K562 (cell line): ENCODE measurements at regions not wholly inside any gene's neighbourhood (a gene's known extent, or its start where the extent isn't known, plus 50 kb on each side); places are given as distances from the start of the nearest gene placed in this dataset.

ENCODE experiments used
- ATAC-seq: fragments of 200-7000 bp; cut with Tn5 transposase; 3 replicates; pipeline ENCODE4 v1.9.1; 2020; ENCODE audit warnings: moderate library complexity
- BruUV-seq: library from RNA; stranded (reverse); fragments of 400-500 nt; replicated peaks from 2 replicates; lab custom pipeline; 2021; lab: Mats Ljungman, UMichigan
- CTCF ChIA-PET: fragments of 300-600 bp; formaldehyde crosslinking; extraction: SDS; loops from one replicate; lab custom pipeline; 2021; ENCODE audit warnings: low intra/inter-chr PET ratio; lab: Yijun Ruan, JAX
- POLR2A ChIA-PET: fragments of 300-600, 350-650 bp; sonication (Branson Sonifier 250); formaldehyde crosslinking; extraction: SDS; loops from one replicate; lab custom pipeline; 2021; ENCODE audit warnings: antibody characterized with exemption, inconsistent platforms; lab: Yijun Ruan, JAX
- DNase-seq, 4 experiments: peaks; one replicate each; pipeline versions ENCODE4 v3.0.0 to v3.0.0-alpha.2; 2011 to 2018; ENCODE audit warnings: low spot score in 3 of 4, mixed read lengths in 3 of 4; ENCODE audit errors: extremely low read depth in 1 of 4
- FAIRE-seq: peaks from 2 replicates; lab custom pipeline; 2011; peaks lifted over from hg19 to GRCh38; lab: Jason Lieb, UNC
- H2AFZ ChIP-seq: 2 replicates; pipeline ENCODE4 v1.6.0; 2011; ENCODE audit warnings: low read depth, low read length, control low read depth, inconsistent platforms
- H3K27ac ChIP-seq: fragments of 200-600 bp; 3 replicates; pipeline ENCODE4 v1.8.0; 2011; ENCODE audit warnings: low read depth, mild to moderate bottlenecking, control low read depth, inconsistent platforms, low read length, moderate library complexity, mixed read lengths; ENCODE audit errors: extremely low read depth
- H3K27me3 ChIP-seq, 2 experiments: fragments of 300-600 bp in 1 of 2; 2 replicates in 1 of 2; 3 replicates in 1 of 2; pipeline versions ENCODE4 v1.6.0 to v1.8.0; 2011; ENCODE audit warnings: inconsistent platforms in 2 of 2, low read length in 2 of 2, mild to moderate bottlenecking in 1 of 2, mixed read lengths in 1 of 2, moderate library complexity in 1 of 2; ENCODE audit not compliant: control insufficient read depth in 2 of 2, insufficient read depth in 2 of 2
- H3K36me3 ChIP-seq: fragments of 300-600 bp; 3 replicates; pipeline ENCODE4 v1.8.0; 2011; ENCODE audit warnings: mild to moderate bottlenecking, low read length, inconsistent platforms; ENCODE audit not compliant: control insufficient read depth, insufficient read depth
- H3K4me1 ChIP-seq, 2 experiments: fragments of 200-600 bp in 1 of 2; replicated peaks in 1 of 2; 2 replicates in 1 of 2; 3 replicates in 1 of 2; pipeline versions ENCODE4 v1.5.1 to v1.8.0; 2011; ENCODE audit warnings: inconsistent platforms in 2 of 2, low read length in 2 of 2, mild to moderate bottlenecking in 1 of 2, mixed read lengths in 1 of 2, moderate library complexity in 1 of 2; ENCODE audit not compliant: control insufficient read depth in 2 of 2, insufficient read depth in 2 of 2
- H3K4me2 ChIP-seq: 2 replicates; pipeline ENCODE4 v1.6.1; 2011; ENCODE audit warnings: low read length, control low read depth, inconsistent platforms, mixed read lengths; ENCODE audit not compliant: insufficient read depth
- H3K4me3 ChIP-seq: fragments of 200-600 bp; sonication (generic), shearing (Covaris generic); 2 replicates; pipeline ENCODE4 v1.5.1; 2016; ENCODE audit warnings: control low read depth, inconsistent platforms
- H3K79me2 ChIP-seq: fragments of 200-600 bp; 3 replicates; pipeline ENCODE4 v1.8.0; 2011; ENCODE audit warnings: low read length, inconsistent platforms; ENCODE audit not compliant: control insufficient read depth, insufficient read depth
- H3K9ac ChIP-seq, 2 experiments: 2 replicates each; pipeline versions ENCODE4 v1.6.0 to v1.6.1; 2011; ENCODE audit warnings: low read depth in 2 of 2, low read length in 2 of 2, control low read depth in 1 of 2, inconsistent platforms in 1 of 2, mild to moderate bottlenecking in 1 of 2, mixed read lengths in 1 of 2; ENCODE audit not compliant: insufficient read depth in 1 of 2
- H3K9me1 ChIP-seq: one replicate; pipeline ENCODE4 v1.6.0; 2011; ENCODE audit warnings: inconsistent platforms, mild to moderate bottlenecking, low read length, moderate library complexity; ENCODE audit not compliant: control insufficient read depth, insufficient read depth
- H3K9me3 ChIP-seq: replicated peaks from 2 replicates; pipeline ENCODE4 v1.5.1; 2011; ENCODE audit warnings: low read depth, low read length, inconsistent platforms; ENCODE audit not compliant: control insufficient read depth, insufficient read depth
- H4K20me1 ChIP-seq: replicated peaks from 2 replicates; pipeline ENCODE4 v1.6.1; 2011; ENCODE audit warnings: low read length, inconsistent platforms, mixed read lengths; ENCODE audit not compliant: control insufficient read depth, insufficient read depth
- ATF4 ChIP-seq: fragments of 450-650 bp; formaldehyde crosslinking; IDR thresholded peaks from 2 replicates; pipeline ENCODE4 v1.4.0; 2022; ENCODE audit warnings: mild to moderate bottlenecking, moderate library complexity
- EWSR1 ChIP-seq: fragments of 450-650 bp; IDR thresholded peaks from 2 replicates; pipeline ENCODE4 v1.6.1; 2018; ENCODE audit warnings: borderline replicate concordance, mild to moderate bottlenecking, low read depth, moderate library complexity; ENCODE audit not compliant: partially characterized antibody
- GABPB1 ChIP-seq: sonication (generic); formaldehyde crosslinking; IDR thresholded peaks from 2 replicates; pipeline ENCODE4 v1.8.0; 2022; ENCODE audit warnings: mild to moderate bottlenecking, missing genetic modification reagents
- HIVEP1 ChIP-seq: fragments of 250-450 bp; sonication (Bioruptor Pico); IDR thresholded peaks from 2 replicates; pipeline ENCODE4 v1.4.0; 2020; ENCODE audit warnings: mild to moderate bottlenecking
- PHF8 ChIP-seq: fragments of 200-600 bp; sonication (generic); IDR thresholded peaks from 2 replicates; pipeline ENCODE4 v1.6.1; 2012; ENCODE audit warnings: mixed run types, mild to moderate bottlenecking, inconsistent platforms, low read length, moderate library complexity, borderline replicate concordance
- PKNOX1 ChIP-seq: fragments of 450-650 bp; IDR thresholded peaks from 2 replicates; pipeline ENCODE4 v1.6.1; 2016
- PML ChIP-seq: IDR thresholded peaks from 2 replicates; pipeline ENCODE4 v1.6.1; 2012; ENCODE audit warnings: low read length, inconsistent platforms
- POLR2A ChIP-seq: fragments of 450-650 bp; conservative IDR thresholded peaks from 2 replicates; pipeline ENCODE4 v1.6.1; 2016
- SNAPC5 ChIP-seq: fragments of 250-450 bp; sonication (Bioruptor Pico); IDR thresholded peaks from 2 replicates; pipeline ENCODE4 v1.8.0; 2021; ENCODE audit warnings: moderate library complexity, mild to moderate bottlenecking, inconsistent platforms
- SNRNP70 ChIP-seq: fragments of 200-400 bp; formaldehyde crosslinking; optimal IDR thresholded peaks from 2 replicates; pipeline ENCODE3; 2017; ENCODE audit warnings: low read depth, low read length
- TAF1 ChIP-seq: IDR thresholded peaks from 2 replicates; pipeline ENCODE4 v1.6.1; 2011; ENCODE audit warnings: mild to moderate bottlenecking, low read length, moderate library complexity; ENCODE audit not compliant: insufficient read depth, control insufficient read depth, severe bottlenecking; ENCODE audit errors: extremely low read depth
- TAL1 ChIP-seq: fragments of 450-650 bp; IDR thresholded peaks from 2 replicates; pipeline ENCODE4 v1.6.1; 2016; ENCODE audit warnings: mild to moderate bottlenecking
- ZBTB8A ChIP-seq: fragments of 450-650 bp; IDR thresholded peaks from 2 replicates; pipeline ENCODE4 v1.6.1; 2018; ENCODE audit warnings: mild to moderate bottlenecking, moderate library complexity; ENCODE audit not compliant: partially characterized antibody
- ZFP36 ChIP-seq: fragments of 150-350 bp; IDR thresholded peaks from 2 replicates; pipeline ENCODE4 v1.6.1; 2018; ENCODE audit warnings: low read length, low read depth; ENCODE audit not compliant: partially characterized antibody
- ZNF57 ChIP-seq: fragments of 450-650 bp; formaldehyde crosslinking; IDR thresholded peaks from 2 replicates; pipeline ENCODE4 v1.4.0; 2020; ENCODE audit warnings: mild to moderate bottlenecking, moderate library complexity
- ZNF717 ChIP-seq: fragments of 250-450 bp; sonication (Bioruptor Pico); IDR thresholded peaks from 2 replicates; pipeline ENCODE4 v1.5.0; 2021
- WGBS: fragments of 100-300 bp; shearing (Covaris generic); methylation state at CpG from one replicate; pipeline ENCODE4 v1.1.6; 2016; ENCODE audit warnings: low coverage, mixed read lengths; ENCODE audit not compliant: insufficient coverage; ENCODE audit errors: missing lambda C conversion rate; 5-methylcytosine and 5-hydroxymethylcytosine counted together
- in situ Hi-C: fragments of 300-500 bp; cut with MboI; formaldehyde crosslinking; loops from 4 replicates; pipeline ENCODE4 v1.15.0; 2018; ENCODE audit warnings: inconsistent platforms, mixed read lengths
- intact Hi-C: fragments of 100-400 bp; cut with micrococcal nuclease; formaldehyde crosslinking; loops from 2 replicates; pipeline ENCODE4 v1.14.2; 2022

GRCh38 chr4:137267024-137267423 is 265.3 kb downstream of the PCDH18 start (continued):
- TF ChIP-seq ATF4 (no peak), SNAPC5 (CRISPR knock-in tag) (no peak), PHF8 (no peak)

- no TSS peak for BruUV-seq
- no peak overlapping the region for H3K4me3 ChIP-seq
- FAIRE-seq (no peak), DNase-seq (no peak), ATAC-seq (no peak)
- H3K36me3 ChIP-seq = no peaks in the 10 kb centered on the region
- H3K4me1 ChIP-seq = no peaks in the 10 kb centered on the region
- H3K79me2 ChIP-seq = no peaks in the 10 kb centered on the region
- no peak overlapping the region for H3K27ac ChIP-seq
- no peaks in the 10 kb centered on the region for H3K27me3 ChIP-seq
- no peak overlapping the region for H3K4me2 ChIP-seq
- H2AFZ ChIP-seq = no peak overlapping the region
- WGBS = 0% methylated on average over 2 of the region's 3 CpGs
- POLR2A ChIA-PET = no interaction called here
- no peaks in the 10 kb centered on the region for H3K9me3 ChIP-seq
- H3K9me1 ChIP-seq = no peaks in the 10 kb centered on the region
- in situ Hi-C loops = no loop called here
- intact Hi-C loops = no loop called here
- CTCF ChIA-PET = no interaction called here
- H3K9ac ChIP-seq = no peak overlapping the region
- no peaks in the 10 kb centered on the region for H4K20me1 ChIP-seq
- TF ChIP-seq HIVEP1 (CRISPR knock-in tag) (no peak), PKNOX1 (no peak), ZFP36 (no peak), EWSR1 (no peak), ZBTB8A (no peak), TAF1 (no peak), GABPB1 (no peak), ZNF717 (CRISPR knock-in tag) (no peak), SNRNP70 (no peak), ZNF57 (no peak), TAL1 (no peak), POLR2A (no peak), PML (no peak)
Measured at GRCh38 chr4:137266511-137266910, 265.8 kb downstream of the PCDH18 start.
